ENCODE measurements at regions not wholly inside any gene's neighbourhood (a gene's known extent, or its start where the extent isn't known, plus 50 kb on each side); places are given as distances from the start of the nearest gene placed in this dataset.

GRCh38 chr3:132232231-132232792, 84.9 kb upstream of the ACP3 start:
- DNase-seq (ENCODE audit: insufficient read length, low spot score) (no peak), FAIRE-seq (no peak)

- no peak for DNase-seq (ENCODE audit: insufficient read length, low spot score)
- FAIRE-seq, result no peak
These were observed 80.2 kb upstream of the ACP3 start for GRCh38 chr3:132236701-132237651.

- DNase-seq (ENCODE audit: insufficient read length, low spot score), result no peak
- FAIRE-seq, result no peak
These were observed 79.6 kb upstream of the ACP3 start for GRCh38 chr3:132237652-132238032.

GRCh38 chr3:132239587-132239986, 77.6 kb upstream of the ACP3 start:
- no peak for DNase-seq (ENCODE audit: insufficient read length, low spot score)
- FAIRE-seq, result no peak

- DNase-seq (ENCODE audit: insufficient read length, low spot score) (no peak), FAIRE-seq (no peak)
These were observed 75.3 kb upstream of the ACP3 start for GRCh38 chr3:132241776-132242514.

- FAIRE-seq (no peak), DNase-seq (ENCODE audit: insufficient read length, low spot score) (no peak)
These were observed 74.4 kb upstream of the ACP3 start for GRCh38 chr3:132242790-132243189.

- DNase-seq (ENCODE audit: insufficient read length, low spot score), result no peak
- FAIRE-seq, result no peak
These were observed 71.6 kb upstream of the ACP3 start for GRCh38 chr3:132245552-132246142.

- no peak for DNase-seq (ENCODE audit: insufficient read length, low spot score)
- no peak for FAIRE-seq
These were observed 71.0 kb upstream of the ACP3 start for GRCh38 chr3:132246212-132246611.

GRCh38 chr3:132247211-132247610, 70.0 kb upstream of the ACP3 start:
- FAIRE-seq (no peak), DNase-seq (ENCODE audit: insufficient read length, low spot score) (no peak)

GRCh38 chr3:132248490-132248889, 68.7 kb upstream of the ACP3 start:
- FAIRE-seq (no peak), DNase-seq (ENCODE audit: insufficient read length, low spot score) (no peak)

GRCh38 chr3:132253262-132253878, 63.8 kb upstream of the ACP3 start:
- no peak for FAIRE-seq

GRCh38 chr3:132254076-132254755, 63.0 kb upstream of the ACP3 start:
- DNase-seq (ENCODE audit: insufficient read length, low spot score) (no peak), FAIRE-seq (no peak)

More at GRCh38 chr3:132253262-132253878, 63.8 kb upstream of the ACP3 start:
- peak; percentile 33 for DNase-seq (ENCODE audit: insufficient read length, low spot score)

GRCh38 chr3:132255041-132255745, 62.0 kb upstream of the ACP3 start:
- FAIRE-seq, result no peak
- no peak for DNase-seq (ENCODE audit: insufficient read length, low spot score)

GRCh38 chr3:132256989-132257388, 60.2 kb upstream of the ACP3 start:
- DNase-seq (ENCODE audit: insufficient read length, low spot score) (peak; percentile 25), FAIRE-seq (no peak)

- FAIRE-seq (no peak), DNase-seq (ENCODE audit: insufficient read length, low spot score) (no peak)
These were observed 55.7 kb upstream of the ACP3 start for GRCh38 chr3:132261506-132261905.

GRCh38 chr3:132262305-132262704, 54.9 kb upstream of the ACP3 start:
- no peak for DNase-seq (ENCODE audit: insufficient read length, low spot score)
- no peak for FAIRE-seq

GRCh38 chr3:132262956-132263355, 54.3 kb upstream of the ACP3 start:
- no peak for DNase-seq (ENCODE audit: insufficient read length, low spot score)
- FAIRE-seq, result peak; percentile 96

- FAIRE-seq, result no peak
- DNase-seq (ENCODE audit: insufficient read length, low spot score), result no peak
These were observed 52.2 kb upstream of the ACP3 start for GRCh38 chr3:132265028-132265427.

GRCh38 chr3:132265488-132265887, 51.7 kb upstream of the ACP3 start:
- no peak for FAIRE-seq
- DNase-seq (ENCODE audit: insufficient read length, low spot score), result no peak

Data from HTR-8/SVneo (cell line).